IMR-90 (cell line): ENCODE measurements at regions not wholly inside any gene's neighbourhood (a gene's known extent, or its start where the extent isn't known, plus 50 kb on each side); places are given as distances from the start of the nearest gene placed in this dataset.

Experiments
- ATAC-seq: fragments of 200-7000 bp; cut with Tn5 transposase; 2 replicates; pipeline ENCODE4 v1.9.1; 2020; ENCODE audit warnings: low read depth, mild to moderate bottlenecking, moderate library complexity
- BruUV-seq: library from RNA; stranded (reverse); fragments of 400-500 nt; replicated peaks from 2 replicates; lab custom pipeline; 2021; lab: Mats Ljungman, UMichigan
- CTCF ChIA-PET: fragments of 300-600 bp; formaldehyde crosslinking; extraction: SDS; loops from one replicate; lab custom pipeline; 2021; ENCODE audit warnings: antibody characterized with exemption; lab: Yijun Ruan, JAX
- POLR2A ChIA-PET: fragments of 300-600 bp; sonication (Branson Sonifier 250); formaldehyde crosslinking; loops from one replicate; lab custom pipeline; 2022; ENCODE audit warnings: antibody characterized with exemption; ENCODE audit not compliant: unreplicated experiment; lab: Charles Lee
- DNase-seq: peaks from one replicate; pipeline ENCODE4 v3.0.0; 2013
- H2AFZ ChIP-seq: replicated peaks from 2 replicates; pipeline ENCODE3; 2013; ENCODE audit warnings: low read length, mild to moderate bottlenecking; ENCODE audit not compliant: poor library complexity
- H2AK5ac ChIP-seq: 2 replicates; pipeline ENCODE4 v1.6.1; 2013; ENCODE audit warnings: low read depth, low read length, inconsistent platforms
- H2AK9ac ChIP-seq: replicated peaks from 2 replicates; pipeline ENCODE3; 2013; ENCODE audit warnings: mild to moderate bottlenecking, low read depth, low read length, moderate library complexity; ENCODE audit not compliant: poor library complexity
- H2BK120ac ChIP-seq: 2 replicates; pipeline ENCODE4 v1.6.1; 2013; ENCODE audit warnings: low read depth, low read length, inconsistent platforms
- H2BK15ac ChIP-seq: 3 replicates; pipeline ENCODE4 v1.6.1; 2013; ENCODE audit warnings: low read depth, low read length, inconsistent platforms
- H2BK20ac ChIP-seq: 2 replicates; pipeline ENCODE4 v1.6.1; 2013; ENCODE audit warnings: low read depth, mild to moderate bottlenecking, inconsistent platforms, low read length, moderate library complexity
- H2BK5ac ChIP-seq: 2 replicates; pipeline ENCODE4 v1.6.1; 2013; ENCODE audit warnings: mild to moderate bottlenecking, low read depth, low read length, inconsistent platforms; ENCODE audit not compliant: poor library complexity, severe bottlenecking
- H3K14ac ChIP-seq: replicated peaks from 2 replicates; pipeline ENCODE4 v1.6.1; 2013; ENCODE audit warnings: low read depth, low read length, inconsistent platforms
- H3K18ac ChIP-seq: 2 replicates; pipeline ENCODE4 v1.6.1; 2013; ENCODE audit warnings: low read depth, low read length, control low read depth
- H3K23ac ChIP-seq: 2 replicates; pipeline ENCODE4 v1.6.1; 2013; ENCODE audit warnings: low read depth, low read length, inconsistent platforms
- H3K27ac ChIP-seq: 2 replicates; pipeline ENCODE4 v1.5.1; 2013; ENCODE audit warnings: mild to moderate bottlenecking, control low read depth, low read length; ENCODE audit not compliant: insufficient read depth
- H3K27me3 ChIP-seq: 2 replicates; pipeline ENCODE4 v1.6.1; 2013; ENCODE audit warnings: low read length; ENCODE audit not compliant: control insufficient read depth, insufficient read depth
- H3K36me3 ChIP-seq: 2 replicates; pipeline ENCODE4 v1.6.1; 2013; ENCODE audit warnings: low read length, mixed read lengths; ENCODE audit not compliant: control insufficient read depth, insufficient read depth
- H3K4ac ChIP-seq: 2 replicates; pipeline ENCODE4 v1.6.1; 2013; ENCODE audit warnings: low read depth, low read length, inconsistent platforms
- H3K4me1 ChIP-seq: 2 replicates; pipeline ENCODE4 v1.6.1; 2013; ENCODE audit warnings: low read length, mixed read lengths; ENCODE audit not compliant: control insufficient read depth, insufficient read depth
- H3K4me2 ChIP-seq: 2 replicates; pipeline ENCODE4 v1.6.1; 2013; ENCODE audit warnings: low read depth, mild to moderate bottlenecking, control low read depth, low read length, moderate library complexity
- H3K4me3 ChIP-seq: 2 replicates; pipeline ENCODE4 v1.5.1; 2013; ENCODE audit warnings: low read depth, mild to moderate bottlenecking, control low read depth, low read length, moderate library complexity; ENCODE audit not compliant: insufficient read depth
- H3K56ac ChIP-seq: 2 replicates; pipeline ENCODE4 v1.6.1; 2013; ENCODE audit warnings: low read length, inconsistent platforms; ENCODE audit not compliant: insufficient read depth; ENCODE audit errors: extremely low read depth
- H3K79me1 ChIP-seq, 2 experiments: 2 replicates each; pipeline ENCODE4 v1.6.1; 2013; ENCODE audit warnings: low read length in 2 of 2, inconsistent platforms in 1 of 2, low read depth in 1 of 2
- H3K9ac ChIP-seq: 2 replicates; pipeline ENCODE4 v1.6.1; 2013; ENCODE audit warnings: low read depth, low read length, control low read depth
- H3K9me1 ChIP-seq: 2 replicates; pipeline ENCODE4 v1.6.1; 2013; ENCODE audit warnings: low read length, inconsistent platforms; ENCODE audit not compliant: insufficient read depth
- H3K9me3 ChIP-seq: 2 replicates; pipeline ENCODE4 v1.6.1; 2013; ENCODE audit warnings: low read length; ENCODE audit not compliant: control insufficient read depth, insufficient read depth
- H4K20me1 ChIP-seq: 2 replicates; pipeline ENCODE4 v1.6.1; 2013; ENCODE audit warnings: low read length, inconsistent platforms; ENCODE audit not compliant: insufficient read depth
- H4K5ac ChIP-seq: 2 replicates; pipeline ENCODE4 v1.6.1; 2013; ENCODE audit warnings: mild to moderate bottlenecking, low read depth, low read length, control low read depth
- H4K8ac ChIP-seq, 2 experiments: 2 replicates each; pipeline ENCODE4 v1.6.1; 2013; ENCODE audit warnings: low read depth in 2 of 2, low read length in 2 of 2, control low read depth in 1 of 2, inconsistent platforms in 1 of 2
- H4K91ac ChIP-seq: 2 replicates; pipeline ENCODE4 v1.6.1; 2013; ENCODE audit warnings: low read depth, low read length, inconsistent platforms; ENCODE audit not compliant: insufficient read depth
- FOS ChIP-seq: fragments of 150-350 bp; IDR thresholded peaks from 2 replicates; pipeline ENCODE4 v1.6.1; 2016; ENCODE audit warnings: low read depth, low read length
- POLR2A ChIP-seq: IDR thresholded peaks from 2 replicates; pipeline ENCODE4 v1.6.1; 2012; ENCODE audit warnings: mild to moderate bottlenecking, low read depth, low read length
- RFX5 ChIP-seq: IDR thresholded peaks from 2 replicates; pipeline ENCODE4 v1.8.0; 2012; ENCODE audit warnings: low read depth, mild to moderate bottlenecking, low read length, moderate library complexity
- SMC3 ChIP-seq: fragments of 150-350 bp; IDR thresholded peaks from 2 replicates; pipeline ENCODE4 v1.6.1; 2016; ENCODE audit warnings: low read depth, mild to moderate bottlenecking, antibody characterized with exemption, low read length, moderate library complexity
- USF2 ChIP-seq: fragments of 150-350 bp; IDR thresholded peaks from 2 replicates; pipeline ENCODE4 v1.6.1; 2017; ENCODE audit warnings: mild to moderate bottlenecking, antibody characterized with exemption, low read length, low read depth
- WGBS, 2 experiments: methylation state at CpG; one replicate each; pipeline versions ENCODE4 v1.1.5 to v1.1.7; 2013; ENCODE audit warnings: missing lambda C conversion rate in 2 of 2; ENCODE audit not compliant: insufficient read length in 1 of 2; ENCODE audit errors: extremely low coverage in 2 of 2; 5-methylcytosine and 5-hydroxymethylcytosine counted together
- dilution Hi-C: fragments of 300-500 bp; cut with HindIII; formaldehyde crosslinking; loops from one replicate; pipeline ENCODE4 v1.14.3; 2018; ENCODE audit warnings: low sequenced_read_pairs; ENCODE audit not compliant: unreplicated experiment
- in situ Hi-C: fragments of 300-500 bp; cut with MboI; formaldehyde crosslinking; loops from 3 replicates; pipeline ENCODE4 v1.14.3; 2019; ENCODE audit warnings: low sequenced_read_pairs, inconsistent platforms, mixed read lengths
- intact Hi-C: fragments of 100-400 bp; cut with micrococcal nuclease; formaldehyde crosslinking; loops from 2 replicates; pipeline ENCODE4 v1.10.0; 2022
- TF ChIP-seq, protein P1 (sequence below): conservative IDR thresholded peaks from 2 replicates; pipeline ENCODE4 v1.5.1; 2012; ENCODE audit warnings: mild to moderate bottlenecking, low read depth, low read length, improper control_type of control experiment

DNA sequence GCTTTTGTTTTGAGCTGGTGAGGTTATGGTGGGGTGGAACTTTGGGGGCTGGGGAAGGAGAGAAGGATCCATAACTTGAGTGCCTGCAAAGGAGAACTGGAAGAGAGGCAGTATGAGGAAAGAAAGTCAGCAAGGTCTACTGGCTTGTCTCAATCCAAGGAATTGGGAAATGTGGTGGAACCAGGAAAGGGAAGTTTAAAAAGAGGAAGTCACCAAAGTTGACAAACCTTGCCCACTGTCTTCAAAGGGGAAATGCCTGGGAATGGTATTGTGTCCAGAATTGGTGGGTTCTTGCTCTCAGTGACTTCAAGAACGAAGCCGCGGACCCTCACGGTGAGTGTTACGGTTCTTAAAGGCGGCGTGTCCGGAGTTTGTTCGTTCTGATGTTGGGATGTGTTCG, 304.1 kb upstream of the FAM98A start:
- no peak overlapping the region for H2AK9ac ChIP-seq
- H2BK15ac ChIP-seq, result no peak overlapping the region
- H3K4me1 ChIP-seq, result no peaks in the 10 kb centered on the region
- no peak overlapping the region for H3K23ac ChIP-seq
- no peak overlapping the region for H3K14ac ChIP-seq
- intact Hi-C loops, result no loop called here
- H2BK5ac ChIP-seq, result no peak overlapping the region
- TF ChIP-seq FOS (no peak), RFX5 (no peak), POLR2A (no peak), SMC3 (no peak), USF2 (no peak)
- TF ChIP-seq, protein P1, sequence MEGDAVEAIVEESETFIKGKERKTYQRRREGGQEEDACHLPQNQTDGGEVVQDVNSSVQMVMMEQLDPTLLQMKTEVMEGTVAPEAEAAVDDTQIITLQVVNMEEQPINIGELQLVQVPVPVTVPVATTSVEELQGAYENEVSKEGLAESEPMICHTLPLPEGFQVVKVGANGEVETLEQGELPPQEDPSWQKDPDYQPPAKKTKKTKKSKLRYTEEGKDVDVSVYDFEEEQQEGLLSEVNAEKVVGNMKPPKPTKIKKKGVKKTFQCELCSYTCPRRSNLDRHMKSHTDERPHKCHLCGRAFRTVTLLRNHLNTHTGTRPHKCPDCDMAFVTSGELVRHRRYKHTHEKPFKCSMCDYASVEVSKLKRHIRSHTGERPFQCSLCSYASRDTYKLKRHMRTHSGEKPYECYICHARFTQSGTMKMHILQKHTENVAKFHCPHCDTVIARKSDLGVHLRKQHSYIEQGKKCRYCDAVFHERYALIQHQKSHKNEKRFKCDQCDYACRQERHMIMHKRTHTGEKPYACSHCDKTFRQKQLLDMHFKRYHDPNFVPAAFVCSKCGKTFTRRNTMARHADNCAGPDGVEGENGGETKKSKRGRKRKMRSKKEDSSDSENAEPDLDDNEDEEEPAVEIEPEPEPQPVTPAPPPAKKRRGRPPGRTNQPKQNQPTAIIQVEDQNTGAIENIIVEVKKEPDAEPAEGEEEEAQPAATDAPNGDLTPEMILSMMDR, result no peak
- no peak overlapping the region for H3K9ac ChIP-seq
- no peak overlapping the region for H3K4ac ChIP-seq
- H3K79me1 ChIP-seq, result no peaks in the 10 kb centered on the region
- H2AFZ ChIP-seq, result no peak overlapping the region
- no TSS peak for BruUV-seq
- H3K9me1 ChIP-seq, result no peaks in the 10 kb centered on the region
- no peaks in the 10 kb centered on the region for H4K20me1 ChIP-seq
- ATAC-seq (no peak), DNase-seq (no peak)
- no peak overlapping the region for H2AK5ac ChIP-seq
- in situ Hi-C loops, result no loop called here
- 0 out of 2 replicates have a peak, but pooled peaks cover 3% of the 10 kb centered on the region for H3K9me3 ChIP-seq
- dilution Hi-C loops, result no loop called here
- no peaks in the 10 kb centered on the region for H3K36me3 ChIP-seq
- no peak overlapping the region for H4K8ac ChIP-seq
- H3K4me2 ChIP-seq, result no peak overlapping the region
- WGBS, 2 experiments, result 93% methylated on average over 4 of the region's 10 CpGs; no CpG with 5 or more reads in 1 of the 2 experiments
- no peak overlapping the region for H4K5ac ChIP-seq
- no peaks in the 10 kb centered on the region for H3K27me3 ChIP-seq
- no peak overlapping the region for H2BK20ac ChIP-seq
- H3K4me3 ChIP-seq, result no peak overlapping the region
- no peak overlapping the region for H3K56ac ChIP-seq
- no peak overlapping the region for H3K18ac ChIP-seq
- H3K27ac ChIP-seq, result no peak overlapping the region
- H4K91ac ChIP-seq, result no peak overlapping the region
- ChIA-PET POLR2A (no interaction called here), CTCF (no interaction called here)
- no peak overlapping the region for H2BK120ac ChIP-seq
